ENCODE measurements at regions not wholly inside any gene's neighbourhood (a gene's known extent, or its start where the extent isn't known, plus 50 kb on each side); places are given as distances from the start of the nearest gene placed in this dataset.

DNA sequence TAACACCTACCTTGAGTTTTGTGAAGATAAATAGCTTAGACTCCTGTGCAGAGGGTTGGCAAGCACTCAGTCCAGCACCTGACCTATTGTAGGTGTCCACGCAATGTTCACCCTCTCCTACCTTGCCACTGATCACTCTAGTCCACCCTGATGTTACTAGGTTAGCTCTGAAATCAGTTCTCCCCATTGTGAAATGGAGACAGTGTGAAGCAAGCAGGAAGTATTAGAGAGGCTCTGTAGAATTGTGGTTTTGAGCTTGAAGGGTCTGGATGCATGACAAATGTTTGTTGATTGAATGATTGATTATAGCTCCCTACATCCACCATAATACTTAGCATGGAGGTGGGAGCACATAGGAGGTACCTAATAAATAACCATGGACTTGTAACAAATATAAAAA is 199.7 kb downstream of the RPLP1 start:
- TF ChIP-seq, protein P1, sequence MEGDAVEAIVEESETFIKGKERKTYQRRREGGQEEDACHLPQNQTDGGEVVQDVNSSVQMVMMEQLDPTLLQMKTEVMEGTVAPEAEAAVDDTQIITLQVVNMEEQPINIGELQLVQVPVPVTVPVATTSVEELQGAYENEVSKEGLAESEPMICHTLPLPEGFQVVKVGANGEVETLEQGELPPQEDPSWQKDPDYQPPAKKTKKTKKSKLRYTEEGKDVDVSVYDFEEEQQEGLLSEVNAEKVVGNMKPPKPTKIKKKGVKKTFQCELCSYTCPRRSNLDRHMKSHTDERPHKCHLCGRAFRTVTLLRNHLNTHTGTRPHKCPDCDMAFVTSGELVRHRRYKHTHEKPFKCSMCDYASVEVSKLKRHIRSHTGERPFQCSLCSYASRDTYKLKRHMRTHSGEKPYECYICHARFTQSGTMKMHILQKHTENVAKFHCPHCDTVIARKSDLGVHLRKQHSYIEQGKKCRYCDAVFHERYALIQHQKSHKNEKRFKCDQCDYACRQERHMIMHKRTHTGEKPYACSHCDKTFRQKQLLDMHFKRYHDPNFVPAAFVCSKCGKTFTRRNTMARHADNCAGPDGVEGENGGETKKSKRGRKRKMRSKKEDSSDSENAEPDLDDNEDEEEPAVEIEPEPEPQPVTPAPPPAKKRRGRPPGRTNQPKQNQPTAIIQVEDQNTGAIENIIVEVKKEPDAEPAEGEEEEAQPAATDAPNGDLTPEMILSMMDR (conservative IDR thresholded peaks at IDR 0.05; ENCODE audit: low read depth, low read length): no peak
- TF ChIP-seq NFE2L2 (IDR thresholded peaks at IDR 0.05; ENCODE audit: low read depth, low read length): no peak
